SK-N-SH (cell line): ENCODE measurements at regions not wholly inside any gene's neighbourhood (a gene's known extent, or its start where the extent isn't known, plus 50 kb on each side); places are given as distances from the start of the nearest gene placed in this dataset.

ENCODE experiments used
- CTCF ChIA-PET: fragments of 300-600, 350-600 bp; formaldehyde crosslinking; extraction: SDS; loops from one replicate; lab custom pipeline; 2021; lab: Yijun Ruan, JAX
- POLR2A ChIA-PET: fragments of 350-600 bp; sonication (Branson Sonifier 250); formaldehyde crosslinking; extraction: SDS; loops from one replicate; lab custom pipeline; 2020; ENCODE audit warnings: antibody characterized with exemption, inconsistent platforms; lab: Yijun Ruan, JAX
- DNase-seq: peaks from one replicate; pipeline ENCODE4 v3.0.0; 2012
- H2AFZ ChIP-seq: fragments of 200-600 bp; sonication (generic); 2 replicates; pipeline ENCODE4 v1.8.1; 2016; ENCODE audit warnings: antibody characterized with exemption, mild to moderate bottlenecking, low read depth
- H3F3A ChIP-seq: fragments of 200-600 bp; sonication (generic); replicated peaks from 2 replicates; pipeline ENCODE3; 2016; ENCODE audit warnings: antibody characterized with exemption, mild to moderate bottlenecking; ENCODE audit not compliant: insufficient read depth
- H3K27ac ChIP-seq, 2 experiments: fragments of 200-500 bp in 1 of 2; fragments of 200-600 bp in 1 of 2; sonication (Bioruptor generic) in 1 of 2; sonication (generic), shearing (Covaris generic) in 1 of 2; 2 replicates each; pipeline versions ENCODE4 v1.5.1 to v1.6.1; 2014 to 2016; ENCODE audit warnings: low read depth in 2 of 2, inconsistent platforms in 1 of 2, low read length in 1 of 2, mild to moderate bottlenecking in 1 of 2, mixed read lengths in 1 of 2
- H3K27me3 ChIP-seq: fragments of 200-600 bp; sonication (generic), shearing (Covaris generic); 2 replicates; pipeline ENCODE4 v1.6.1; 2016; ENCODE audit warnings: mixed run types; ENCODE audit not compliant: insufficient read depth
- H3K36me3 ChIP-seq, 2 experiments: fragments of 200-500 bp in 1 of 2; fragments of 200-600 bp in 1 of 2; sonication (Bioruptor generic) in 1 of 2; sonication (generic) in 1 of 2; replicated peaks in 1 of 2; 2 replicates each; pipeline versions ENCODE3 to v1.5.1; 2014 to 2016; ENCODE audit warnings: low read length in 1 of 2, mild to moderate bottlenecking in 1 of 2; ENCODE audit not compliant: insufficient read depth in 2 of 2, control insufficient read depth in 1 of 2
- H3K4me1 ChIP-seq, 2 experiments: fragments of 200-500 bp in 1 of 2; fragments of 200-600 bp in 1 of 2; sonication (Bioruptor generic) in 1 of 2; sonication (generic), shearing (Covaris generic) in 1 of 2; 2 replicates each; pipeline versions ENCODE4 v1.5.1 to v1.6.1; 2014 to 2016; ENCODE audit warnings: low read depth in 1 of 2, low read length in 1 of 2, mixed run types in 1 of 2; ENCODE audit not compliant: insufficient read depth in 2 of 2, control insufficient read depth in 1 of 2
- H3K4me2 ChIP-seq: fragments of 200-600 bp; sonication (generic), shearing (Covaris generic); 2 replicates; pipeline ENCODE4 v1.6.1; 2017; ENCODE audit warnings: mixed run types
- H3K4me3 ChIP-seq, 2 experiments: fragments of 200-500 bp in 1 of 2; fragments of 200-600 bp in 1 of 2; sonication (Bioruptor generic) in 1 of 2; sonication (generic), shearing (Covaris generic) in 1 of 2; 2 replicates each; pipeline versions ENCODE4 v1.5.1 to v1.8.1; 2014 to 2016; ENCODE audit warnings: low read depth in 2 of 2, inconsistent platforms in 1 of 2, low read length in 1 of 2, mild to moderate bottlenecking in 1 of 2, mixed read lengths in 1 of 2, moderate library complexity in 1 of 2
- H3K79me2 ChIP-seq: fragments of 200-600 bp; sonication (generic); 2 replicates; pipeline ENCODE4 v1.8.1; 2017; ENCODE audit warnings: mild to moderate bottlenecking; ENCODE audit not compliant: insufficient read depth
- H3K9ac ChIP-seq: fragments of 200-600 bp; sonication (generic); 2 replicates; pipeline ENCODE4 v1.6.1; 2017; ENCODE audit warnings: mixed run types
- H3K9me2 ChIP-seq: fragments of 200-600 bp; sonication (generic); 2 replicates; pipeline ENCODE4 v1.6.1; 2017; ENCODE audit warnings: mixed run types
- H3K9me3 ChIP-seq: fragments of 200-600 bp; sonication (generic); 2 replicates; pipeline ENCODE4 v1.6.1; 2017; ENCODE audit warnings: mixed run types, mild to moderate bottlenecking, moderate library complexity
- H4K20me1 ChIP-seq: fragments of 200-600 bp; sonication (generic); 2 replicates; pipeline ENCODE4 v1.6.1; 2017; ENCODE audit warnings: mild to moderate bottlenecking, mixed run types; ENCODE audit not compliant: insufficient read depth
- CHD2 ChIP-seq: fragments of 150-350 bp; IDR thresholded peaks from 2 replicates; pipeline ENCODE4 v1.6.1; 2018; ENCODE audit warnings: low read length; ENCODE audit not compliant: partially characterized antibody
- EZH2phosphoT487 ChIP-seq: fragments of 200-600 bp; sonication (generic); IDR thresholded peaks from 2 replicates; pipeline ENCODE4 v1.6.1; 2017; ENCODE audit warnings: low read depth, mixed run types, mild to moderate bottlenecking, antibody characterized with exemption, moderate library complexity, borderline replicate concordance
- GABPA ChIP-seq: IDR thresholded peaks from 2 replicates; pipeline ENCODE4 v1.4.0; 2012; ENCODE audit warnings: low read depth, mild to moderate bottlenecking
- JUND ChIP-seq: IDR thresholded peaks from 2 replicates; pipeline ENCODE4 v1.4.0; 2012
- MXI1 ChIP-seq: IDR thresholded peaks from 2 replicates; pipeline ENCODE4 v1.6.1; 2012; ENCODE audit warnings: mild to moderate bottlenecking, low read depth, low read length, improper control_type of control experiment
- RCOR1 ChIP-seq: fragments of 150-350 bp; IDR thresholded peaks from 2 replicates; pipeline ENCODE4 v1.6.1; 2017; ENCODE audit warnings: antibody characterized with exemption, low read length
- REST ChIP-seq: IDR thresholded peaks from 2 replicates; pipeline ENCODE4 v1.6.1; 2012; ENCODE audit warnings: mild to moderate bottlenecking, low read depth, low read length, moderate library complexity
- RFX5 ChIP-seq: IDR thresholded peaks from 2 replicates; pipeline ENCODE4 v1.6.1; 2012; ENCODE audit warnings: mild to moderate bottlenecking, improper control_type of control experiment, low read length
- SIN3A ChIP-seq: IDR thresholded peaks from 2 replicates; pipeline ENCODE4 v1.6.1; 2012; ENCODE audit warnings: low read depth, mild to moderate bottlenecking, low read length, moderate library complexity, borderline replicate concordance
- SMC3 ChIP-seq: IDR thresholded peaks from 2 replicates; pipeline ENCODE4 v1.6.1; 2012; ENCODE audit warnings: low read depth, low read length, improper control_type of control experiment
- YY1 ChIP-seq: IDR thresholded peaks from 2 replicates; pipeline ENCODE4 v1.4.0; 2012; ENCODE audit warnings: low read depth, mild to moderate bottlenecking
- ZBTB33 ChIP-seq: IDR thresholded peaks from 2 replicates; pipeline ENCODE4 v1.4.0; 2012; ENCODE audit warnings: low read depth, borderline replicate concordance
- WGBS: methylation state at CpG from one replicate; pipeline ENCODE4 v1.1.6; 2017; ENCODE audit warnings: low lambda C conversion rate; 5-methylcytosine and 5-hydroxymethylcytosine counted together

GRCh38 chr3:135458541-135459322 is 506.8 kb upstream of the PPP2R3A start:
- H3K79me2 ChIP-seq: no peaks in the 10 kb centered on the region
- no peaks in the 10 kb centered on the region for H3K9me2 ChIP-seq
- no peak overlapping the region for H3K4me2 ChIP-seq
- no peak overlapping the region for H3K4me3 ChIP-seq
- H4K20me1 ChIP-seq: no peaks in the 10 kb centered on the region
- H3K27ac ChIP-seq: no peak overlapping the region
- WGBS: 35% methylated on average over 10 of the region's 10 CpGs
- ChIA-PET CTCF (no interaction called here), POLR2A (no interaction called here)
- DNase-seq: no peak
- H2AFZ ChIP-seq: no peak overlapping the region
- no peak overlapping the region for H3K9ac ChIP-seq
- no peaks in the 10 kb centered on the region for H3K4me1 ChIP-seq
- TF ChIP-seq REST (no peak), SMC3 (no peak), RCOR1 (no peak), GABPA (no peak), ZBTB33 (no peak), CHD2 (no peak), RFX5 (no peak), YY1 (no peak), EZH2phosphoT487 (no peak), MXI1 (no peak), SIN3A (no peak), JUND (no peak)
- no peaks in the 10 kb centered on the region for H3K9me3 ChIP-seq
- no peaks in the 10 kb centered on the region for H3K27me3 ChIP-seq
- no peaks in the 10 kb centered on the region for H3F3A ChIP-seq
- no peaks in the 10 kb centered on the region for H3K36me3 ChIP-seq
